K562 (cell line): ENCODE measurements at regions not wholly inside any gene's neighbourhood (a gene's known extent, or its start where the extent isn't known, plus 50 kb on each side); places are given as distances from the start of the nearest gene placed in this dataset.

Experiments
- ATAC-seq: fragments of 200-7000 bp; cut with Tn5 transposase; 3 replicates; pipeline ENCODE4 v1.9.1; 2020; ENCODE audit warnings: moderate library complexity
- BruUV-seq: library from RNA; stranded (reverse); fragments of 400-500 nt; replicated peaks from 2 replicates; lab custom pipeline; 2021; lab: Mats Ljungman, UMichigan
- CTCF ChIA-PET: fragments of 300-600 bp; formaldehyde crosslinking; extraction: SDS; loops from one replicate; lab custom pipeline; 2021; ENCODE audit warnings: low intra/inter-chr PET ratio; lab: Yijun Ruan, JAX
- POLR2A ChIA-PET: fragments of 300-600, 350-650 bp; sonication (Branson Sonifier 250); formaldehyde crosslinking; extraction: SDS; loops from one replicate; lab custom pipeline; 2021; ENCODE audit warnings: antibody characterized with exemption, inconsistent platforms; lab: Yijun Ruan, JAX
- DNase-seq, 4 experiments: peaks; one replicate each; pipeline versions ENCODE4 v3.0.0 to v3.0.0-alpha.2; 2011 to 2018; ENCODE audit warnings: low spot score in 3 of 4, mixed read lengths in 3 of 4; ENCODE audit errors: extremely low read depth in 1 of 4
- FAIRE-seq: peaks from 2 replicates; lab custom pipeline; 2011; peaks lifted over from hg19 to GRCh38; lab: Jason Lieb, UNC
- H2AFZ ChIP-seq: 2 replicates; pipeline ENCODE4 v1.6.0; 2011; ENCODE audit warnings: low read depth, low read length, control low read depth, inconsistent platforms
- H3K27ac ChIP-seq: fragments of 200-600 bp; 3 replicates; pipeline ENCODE4 v1.8.0; 2011; ENCODE audit warnings: low read depth, mild to moderate bottlenecking, control low read depth, inconsistent platforms, low read length, moderate library complexity, mixed read lengths; ENCODE audit errors: extremely low read depth
- H3K27me3 ChIP-seq, 2 experiments: fragments of 300-600 bp in 1 of 2; 2 replicates in 1 of 2; 3 replicates in 1 of 2; pipeline versions ENCODE4 v1.6.0 to v1.8.0; 2011; ENCODE audit warnings: inconsistent platforms in 2 of 2, low read length in 2 of 2, mild to moderate bottlenecking in 1 of 2, mixed read lengths in 1 of 2, moderate library complexity in 1 of 2; ENCODE audit not compliant: control insufficient read depth in 2 of 2, insufficient read depth in 2 of 2
- H3K36me3 ChIP-seq: fragments of 300-600 bp; 3 replicates; pipeline ENCODE4 v1.8.0; 2011; ENCODE audit warnings: mild to moderate bottlenecking, low read length, inconsistent platforms; ENCODE audit not compliant: control insufficient read depth, insufficient read depth
- H3K4me1 ChIP-seq, 2 experiments: fragments of 200-600 bp in 1 of 2; replicated peaks in 1 of 2; 2 replicates in 1 of 2; 3 replicates in 1 of 2; pipeline versions ENCODE4 v1.5.1 to v1.8.0; 2011; ENCODE audit warnings: inconsistent platforms in 2 of 2, low read length in 2 of 2, mild to moderate bottlenecking in 1 of 2, mixed read lengths in 1 of 2, moderate library complexity in 1 of 2; ENCODE audit not compliant: control insufficient read depth in 2 of 2, insufficient read depth in 2 of 2
- H3K4me2 ChIP-seq: 2 replicates; pipeline ENCODE4 v1.6.1; 2011; ENCODE audit warnings: low read length, control low read depth, inconsistent platforms, mixed read lengths; ENCODE audit not compliant: insufficient read depth
- H3K4me3 ChIP-seq: fragments of 200-600 bp; sonication (generic), shearing (Covaris generic); 2 replicates; pipeline ENCODE4 v1.5.1; 2016; ENCODE audit warnings: control low read depth, inconsistent platforms
- H3K79me2 ChIP-seq: fragments of 200-600 bp; 3 replicates; pipeline ENCODE4 v1.8.0; 2011; ENCODE audit warnings: low read length, inconsistent platforms; ENCODE audit not compliant: control insufficient read depth, insufficient read depth
- H3K9ac ChIP-seq, 2 experiments: 2 replicates each; pipeline versions ENCODE4 v1.6.0 to v1.6.1; 2011; ENCODE audit warnings: low read depth in 2 of 2, low read length in 2 of 2, control low read depth in 1 of 2, inconsistent platforms in 1 of 2, mild to moderate bottlenecking in 1 of 2, mixed read lengths in 1 of 2; ENCODE audit not compliant: insufficient read depth in 1 of 2
- H3K9me1 ChIP-seq: one replicate; pipeline ENCODE4 v1.6.0; 2011; ENCODE audit warnings: inconsistent platforms, mild to moderate bottlenecking, low read length, moderate library complexity; ENCODE audit not compliant: control insufficient read depth, insufficient read depth
- H3K9me3 ChIP-seq: replicated peaks from 2 replicates; pipeline ENCODE4 v1.5.1; 2011; ENCODE audit warnings: low read depth, low read length, inconsistent platforms; ENCODE audit not compliant: control insufficient read depth, insufficient read depth
- H4K20me1 ChIP-seq: replicated peaks from 2 replicates; pipeline ENCODE4 v1.6.1; 2011; ENCODE audit warnings: low read length, inconsistent platforms, mixed read lengths; ENCODE audit not compliant: control insufficient read depth, insufficient read depth
- COPS2 ChIP-seq: fragments of 450-650 bp; conservative IDR thresholded peaks from 2 replicates; pipeline ENCODE4 v1.6.1; 2016; ENCODE audit warnings: mild to moderate bottlenecking, moderate library complexity
- E2F6 ChIP-seq, 2 experiments: IDR thresholded peaks; 2 replicates each; pipeline ENCODE4 v1.6.1; 2011; ENCODE audit warnings: borderline replicate concordance in 1 of 2, control low read depth in 1 of 2, low read depth in 1 of 2, low read length in 1 of 2, mild to moderate bottlenecking in 1 of 2, mixed read lengths in 1 of 2, moderate library complexity in 1 of 2; ENCODE audit not compliant: insufficient read depth in 1 of 2, insufficient read length in 1 of 2, poor library complexity in 1 of 2, severe bottlenecking in 1 of 2; ENCODE audit errors: extremely low read depth in 1 of 2
- HEY1 ChIP-seq: fragments of 250-450 bp; sonication (Bioruptor Pico); IDR thresholded peaks from 2 replicates; pipeline ENCODE4 v1.5.0; 2020; ENCODE audit warnings: mild to moderate bottlenecking, moderate library complexity, borderline replicate concordance
- ILK ChIP-seq: fragments of 450-650 bp; IDR thresholded peaks from 2 replicates; pipeline ENCODE4 v1.6.1; 2016; ENCODE audit warnings: missing genetic modification characterization, low read depth, mild to moderate bottlenecking, missing compliant biosample characterization, moderate library complexity, borderline replicate concordance
- MTA1 ChIP-seq: fragments of 450-650 bp; IDR thresholded peaks from 2 replicates; pipeline ENCODE4 v1.6.1; 2017; ENCODE audit warnings: borderline replicate concordance
- PRDM10 ChIP-seq: fragments of 450-650 bp; IDR thresholded peaks from 2 replicates; pipeline ENCODE4 v1.6.1; 2018; ENCODE audit not compliant: partially characterized antibody
- PREB ChIP-seq: sonication (generic); formaldehyde crosslinking; IDR thresholded peaks from 2 replicates; pipeline ENCODE4 v1.8.1; 2023; ENCODE audit warnings: mild to moderate bottlenecking, missing genetic modification reagents
- RFX5 ChIP-seq: IDR thresholded peaks from 2 replicates; pipeline ENCODE4 v1.6.1; 2011; ENCODE audit warnings: low read depth, mild to moderate bottlenecking, improper control_type of control experiment, low read length
- ZNF354B ChIP-seq: fragments of 250-450 bp; sonication (Bioruptor Pico); IDR thresholded peaks from 2 replicates; pipeline ENCODE4 v1.4.0; 2020
- ZNF77 ChIP-seq: fragments of 250-450 bp; sonication (Bioruptor Pico); IDR thresholded peaks from 2 replicates; pipeline ENCODE4 v1.5.0; 2020
- WGBS: fragments of 100-300 bp; shearing (Covaris generic); methylation state at CpG from one replicate; pipeline ENCODE4 v1.1.6; 2016; ENCODE audit warnings: low coverage, mixed read lengths; ENCODE audit not compliant: insufficient coverage; ENCODE audit errors: missing lambda C conversion rate; 5-methylcytosine and 5-hydroxymethylcytosine counted together
- in situ Hi-C: fragments of 300-500 bp; cut with MboI; formaldehyde crosslinking; loops from 4 replicates; pipeline ENCODE4 v1.15.0; 2018; ENCODE audit warnings: inconsistent platforms, mixed read lengths
- intact Hi-C: fragments of 100-400 bp; cut with micrococcal nuclease; formaldehyde crosslinking; loops from 2 replicates; pipeline ENCODE4 v1.14.2; 2022
- TF ChIP-seq, protein P1 (sequence below): fragments of 450-650 bp; formaldehyde crosslinking; IDR thresholded peaks from 2 replicates; pipeline ENCODE4 v1.4.0; 2022; ENCODE audit warnings: missing genetic modification characterization

DNA sequence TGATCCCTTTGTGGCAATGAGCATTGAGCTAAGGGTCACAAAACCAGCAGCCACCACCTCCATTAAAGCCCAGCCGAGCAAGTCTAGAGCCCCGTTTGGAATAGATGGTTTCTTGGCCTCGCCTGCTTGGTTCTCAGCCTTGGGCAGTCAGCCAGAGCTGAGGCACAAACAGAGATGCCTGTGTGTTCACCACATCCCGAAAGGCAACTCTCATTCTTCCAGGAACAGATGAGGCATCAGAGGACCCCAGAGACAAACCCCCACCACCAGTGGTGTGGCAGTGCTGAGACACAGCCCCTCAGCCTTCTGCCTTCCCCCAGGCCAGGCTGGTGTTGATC lies 203.3 kb upstream of the ZMIZ1 start (continued):
- TF ChIP-seq E2F6 (IDR thresholded peaks at IDR 0.05; ENCODE audit: borderline replicate concordance in 1 of 2, extremely low read depth in 1 of 2, insufficient read depth in 1 of 2, insufficient read length in 1 of 2, low read depth in 1 of 2, low read length in 1 of 2, poor library complexity in 1 of 2, severe bottlenecking in 1 of 2) (no peak), PRDM10 (no peak)

DNA sequence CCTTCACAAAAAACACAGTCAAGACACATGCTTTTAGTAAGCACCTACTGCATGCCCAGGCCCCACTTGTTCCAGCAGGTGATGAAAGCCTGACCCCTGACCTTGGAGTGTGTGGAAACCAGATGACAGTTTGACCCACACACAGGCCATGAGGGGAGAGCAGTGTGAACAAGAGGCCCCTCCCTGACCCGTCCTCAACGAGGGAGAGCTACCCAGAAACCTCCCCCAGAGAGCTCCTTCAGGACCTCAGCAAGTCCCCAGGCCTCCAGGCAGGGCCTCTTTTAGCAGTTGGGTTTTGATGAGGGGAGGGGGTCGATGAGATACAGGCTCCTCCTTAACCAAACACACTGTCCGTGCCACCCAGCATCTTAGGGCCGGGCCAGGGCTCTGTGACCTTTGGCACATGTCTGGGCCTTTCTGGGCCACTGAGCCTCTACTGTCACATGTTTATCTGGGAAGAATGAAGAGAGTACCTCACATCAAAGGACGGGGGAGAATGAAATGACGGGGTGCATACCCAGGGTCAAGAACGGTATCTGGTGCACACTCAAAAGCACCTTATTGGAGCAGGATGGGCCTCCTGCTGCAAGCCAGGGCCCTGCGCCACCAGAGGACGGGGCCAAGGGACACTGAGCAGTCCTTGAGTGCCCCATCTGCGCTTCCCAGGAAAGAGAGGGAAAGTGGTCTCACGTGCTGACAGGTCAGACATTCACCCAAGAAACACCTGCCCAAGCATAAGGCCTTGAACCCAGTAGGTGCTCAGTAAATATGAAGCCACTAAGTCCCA lies 202.6 kb upstream of the ZMIZ1 start:
- Histone ChIP-seq H3K36me3 (no peaks in the 10 kb centered on the region), H3K4me3 (no peak overlapping the region), H3K4me2 (no peak overlapping the region), H3K27ac (no peak overlapping the region), H4K20me1 (peaks cover 6% of the 10 kb centered on the region; the same call in 1 of the 2 replicates), H3K9ac (no peak overlapping the region), H3K4me1 (no peaks in the 10 kb centered on the region), H3K9me3 (no peaks in the 10 kb centered on the region), H2AFZ (no peak overlapping the region), H3K9me1 (no peaks in the 10 kb centered on the region), H3K79me2 (no peaks in the 10 kb centered on the region), H3K27me3 (peaks cover 19 to 43% of the 10 kb centered on the region in 2 experiments)
- ATAC-seq (no peak), FAIRE-seq (no peak), DNase-seq (no peak)
- intact Hi-C loops = no loop called here
- ChIA-PET CTCF (no interaction called here), POLR2A (interaction anchor here (1.3 kb wide), 1 partner anchor 43 kb away, joined by 3 read pairs; no protein-coding TSS in a partner anchor)
- in situ Hi-C loops = no loop called here
- 3% methylated on average over 12 of the region's 12 CpGs for WGBS
- no TSS peak for BruUV-seq
- TF ChIP-seq ZNF354B = no peak
- TF ChIP-seq COPS2 = no peak
- TF ChIP-seq PREB = no peak
- no peak for TF ChIP-seq HEY1 (CRISPR knock-in tag)
- TF ChIP-seq RFX5 = no peak
- TF ChIP-seq ZNF77 (CRISPR knock-in tag) = no peak
- no peak for TF ChIP-seq ILK (tag)
- TF ChIP-seq, protein P1, sequence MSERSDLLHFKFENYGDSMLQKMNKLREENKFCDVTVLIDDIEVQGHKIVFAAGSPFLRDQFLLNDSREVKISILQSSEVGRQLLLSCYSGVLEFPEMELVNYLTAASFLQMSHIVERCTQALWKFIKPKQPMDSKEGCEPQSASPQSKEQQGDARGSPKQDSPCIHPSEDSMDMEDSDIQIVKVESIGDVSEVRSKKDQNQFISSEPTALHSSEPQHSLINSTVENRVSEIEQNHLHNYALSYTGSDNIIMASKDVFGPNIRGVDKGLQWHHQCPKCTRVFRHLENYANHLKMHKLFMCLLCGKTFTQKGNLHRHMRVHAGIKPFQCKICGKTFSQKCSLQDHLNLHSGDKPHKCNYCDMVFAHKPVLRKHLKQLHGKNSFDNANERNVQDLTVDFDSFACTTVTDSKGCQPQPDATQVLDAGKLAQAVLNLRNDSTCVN = no peak
- TF ChIP-seq MTA1 = no peak
